ENCODE measurements at regions not wholly inside any gene's neighbourhood (a gene's known extent, or its start where the extent isn't known, plus 50 kb on each side); places are given as distances from the start of the nearest gene placed in this dataset.

DNA sequence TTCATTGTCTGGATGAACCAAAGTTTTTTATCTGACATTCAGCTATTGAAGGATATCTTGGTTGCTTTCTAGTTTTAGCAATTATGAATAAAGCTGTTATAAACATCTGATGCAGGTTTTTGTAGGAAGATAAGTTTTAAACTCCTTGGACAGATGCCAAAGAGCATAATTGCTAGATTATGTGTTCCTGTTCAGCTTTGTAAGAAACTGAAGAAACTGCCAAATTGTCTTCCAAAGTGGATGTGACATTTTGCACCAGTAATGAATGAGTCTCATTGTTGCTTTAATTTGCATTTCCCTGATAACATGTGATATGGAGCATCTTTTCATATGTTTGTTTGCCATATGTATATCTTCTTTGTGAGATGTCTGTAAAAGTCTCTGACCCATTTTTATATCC is 239.9 kb upstream of the TTC14 start:
- ChIA-PET CTCF (no interaction called here), POLR2A (ENCODE audit: low non-redundant PET) (no interaction called here)
- BruUV-seq (replicated peaks): no TSS peak
- no peaks in the 10 kb centered on the region for H3K4me1 ChIP-seq (ENCODE audit: insufficient read depth, low read length, poor library complexity, severe bottlenecking)
- no peaks in the 10 kb centered on the region for H3K27me3 ChIP-seq (replicated peaks; ENCODE audit: insufficient read depth, low read depth, low read length, poor library complexity)
- H3K9me3 ChIP-seq (ENCODE audit: low read depth, low read length, poor library complexity, severe bottlenecking): no peaks in the 10 kb centered on the region
- no peak overlapping the region for H3K4me3 ChIP-seq (ENCODE audit: low read depth, low read length, poor library complexity, severe bottlenecking)
- DNase-seq (ENCODE audit: low spot score): no peak
- TF ChIP-seq EZH2 (IDR thresholded peaks at IDR 0.05; ENCODE audit: borderline replicate concordance, low read depth, low read length, poor library complexity, severe bottlenecking): no peak
- TF ChIP-seq, protein P1, sequence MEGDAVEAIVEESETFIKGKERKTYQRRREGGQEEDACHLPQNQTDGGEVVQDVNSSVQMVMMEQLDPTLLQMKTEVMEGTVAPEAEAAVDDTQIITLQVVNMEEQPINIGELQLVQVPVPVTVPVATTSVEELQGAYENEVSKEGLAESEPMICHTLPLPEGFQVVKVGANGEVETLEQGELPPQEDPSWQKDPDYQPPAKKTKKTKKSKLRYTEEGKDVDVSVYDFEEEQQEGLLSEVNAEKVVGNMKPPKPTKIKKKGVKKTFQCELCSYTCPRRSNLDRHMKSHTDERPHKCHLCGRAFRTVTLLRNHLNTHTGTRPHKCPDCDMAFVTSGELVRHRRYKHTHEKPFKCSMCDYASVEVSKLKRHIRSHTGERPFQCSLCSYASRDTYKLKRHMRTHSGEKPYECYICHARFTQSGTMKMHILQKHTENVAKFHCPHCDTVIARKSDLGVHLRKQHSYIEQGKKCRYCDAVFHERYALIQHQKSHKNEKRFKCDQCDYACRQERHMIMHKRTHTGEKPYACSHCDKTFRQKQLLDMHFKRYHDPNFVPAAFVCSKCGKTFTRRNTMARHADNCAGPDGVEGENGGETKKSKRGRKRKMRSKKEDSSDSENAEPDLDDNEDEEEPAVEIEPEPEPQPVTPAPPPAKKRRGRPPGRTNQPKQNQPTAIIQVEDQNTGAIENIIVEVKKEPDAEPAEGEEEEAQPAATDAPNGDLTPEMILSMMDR (conservative IDR thresholded peaks at IDR 0.05; ENCODE audit: low read depth, low read length): no peak
- intact Hi-C loops (cut with micrococcal nuclease; ENCODE audit: unreplicated experiment): no loop called here
- H3K36me3 ChIP-seq (ENCODE audit: insufficient read depth, low read length, poor library complexity, severe bottlenecking): no peaks in the 10 kb centered on the region
- H3K27ac ChIP-seq (ENCODE audit: low read depth, low read length, poor library complexity, severe bottlenecking): no peak overlapping the region

- POLR2A ChIA-PET (ENCODE audit: low non-redundant PET): no interaction called here
- Histone ChIP-seq H3K27me3 (replicated peaks; ENCODE audit: insufficient read depth, low read depth, low read length, poor library complexity) (no peaks in the 10 kb centered on the region), H3K4me3 (ENCODE audit: low read depth, low read length, poor library complexity, severe bottlenecking) (no peak overlapping the region), H3K27ac (ENCODE audit: low read depth, low read length, poor library complexity, severe bottlenecking) (no peak overlapping the region), H3K4me1 (ENCODE audit: insufficient read depth, low read length, poor library complexity, severe bottlenecking) (no peaks in the 10 kb centered on the region), H3K36me3 (ENCODE audit: insufficient read depth, low read length, poor library complexity, severe bottlenecking) (no peaks in the 10 kb centered on the region), H3K9me3 (ENCODE audit: low read depth, low read length, poor library complexity, severe bottlenecking) (no peaks in the 10 kb centered on the region)
- intact Hi-C loops (cut with micrococcal nuclease; ENCODE audit: unreplicated experiment): no loop called here
- no peak for DNase-seq (ENCODE audit: low spot score)
- no TSS peak for BruUV-seq (replicated peaks)
- TF ChIP-seq, protein P1 (conservative IDR thresholded peaks at IDR 0.05; ENCODE audit: low read depth, low read length): no peak
- TF ChIP-seq EZH2 (IDR thresholded peaks at IDR 0.05; ENCODE audit: borderline replicate concordance, low read depth, low read length, poor library complexity, severe bottlenecking): no peak
- CTCF ChIA-PET: no interaction called here
These were observed 226.1 kb upstream of the TTC14 start for GRCh38 chr3:180375831-180376230.

- DNase-seq (ENCODE audit: low spot score): no peak
- BruUV-seq (replicated peaks): no TSS peak
- H3K4me3 ChIP-seq (ENCODE audit: low read depth, low read length, poor library complexity, severe bottlenecking): no peak overlapping the region
- no peaks in the 10 kb centered on the region for H3K4me1 ChIP-seq (ENCODE audit: insufficient read depth, low read length, poor library complexity, severe bottlenecking)
- no peak overlapping the region for H3K27ac ChIP-seq (ENCODE audit: low read depth, low read length, poor library complexity, severe bottlenecking)
- intact Hi-C loops (cut with micrococcal nuclease; ENCODE audit: unreplicated experiment): no loop called here
- ChIA-PET CTCF (no interaction called here), POLR2A (ENCODE audit: low non-redundant PET) (no interaction called here)
- H3K9me3 ChIP-seq (ENCODE audit: low read depth, low read length, poor library complexity, severe bottlenecking): no peaks in the 10 kb centered on the region
- TF ChIP-seq EZH2 (IDR thresholded peaks at IDR 0.05; ENCODE audit: borderline replicate concordance, low read depth, low read length, poor library complexity, severe bottlenecking): no peak
- TF ChIP-seq, protein P1 (conservative IDR thresholded peaks at IDR 0.05; ENCODE audit: low read depth, low read length): no peak
- no peaks in the 10 kb centered on the region for H3K27me3 ChIP-seq (replicated peaks; ENCODE audit: insufficient read depth, low read depth, low read length, poor library complexity)
- no peaks in the 10 kb centered on the region for H3K36me3 ChIP-seq (ENCODE audit: insufficient read depth, low read length, poor library complexity, severe bottlenecking)
These were observed 223.5 kb upstream of the TTC14 start for GRCh38 chr3:180378496-180378895.
